ENCODE measurements at regions not wholly inside any gene's neighbourhood (a gene's known extent, or its start where the extent isn't known, plus 50 kb on each side); places are given as distances from the start of the nearest gene placed in this dataset.

GRCh38 chr13:57553932-57554331 lies 77.6 kb upstream of the PCDH17 start:
- no peak for TF ChIP-seq CTCF (IDR thresholded peaks at IDR 0.05; ENCODE audit: control insufficient read depth, extremely low read depth, insufficient read depth)
- DNase-seq (ENCODE audit: low read depth) = no peak
- no peak overlapping the region for H3K4me3 ChIP-seq (ENCODE audit: low read depth, low read length)

GRCh38 chr13:57558051-57558467 lies 73.5 kb upstream of the PCDH17 start:
- peak; percentile 57 for TF ChIP-seq CTCF (IDR thresholded peaks at IDR 0.05; ENCODE audit: control insufficient read depth, extremely low read depth, insufficient read depth)
- no peak overlapping the region for H3K4me3 ChIP-seq (ENCODE audit: low read depth, low read length)
- DNase-seq (ENCODE audit: low read depth) = peak; percentile 21

GRCh38 chr13:57568865-57569264 lies 62.7 kb upstream of the PCDH17 start:
- TF ChIP-seq CTCF (IDR thresholded peaks at IDR 0.05; ENCODE audit: control insufficient read depth, extremely low read depth, insufficient read depth) = no peak
- DNase-seq (ENCODE audit: low read depth) = no peak
- no peak overlapping the region for H3K4me3 ChIP-seq (ENCODE audit: low read depth, low read length)

- no peak overlapping the region for H3K4me3 ChIP-seq (ENCODE audit: low read depth, low read length)
- DNase-seq (ENCODE audit: low read depth) = peak; percentile 65
- no peak for TF ChIP-seq CTCF (IDR thresholded peaks at IDR 0.05; ENCODE audit: control insufficient read depth, extremely low read depth, insufficient read depth)
Observed at GRCh38 chr13:57569986-57570385, 61.6 kb upstream of the PCDH17 start.

Measured in LNCaP clone FGC (cell line).